HG03064 (cell line): ENCODE measurements at regions not wholly inside any gene's neighbourhood (a gene's known extent, or its start where the extent isn't known, plus 50 kb on each side); places are given as distances from the start of the nearest gene placed in this dataset.
"Not testable (repeated sequence)": the region's sequence is repeated elsewhere in the genome, so short reads cannot be mapped to it uniquely, and the experiment has no call there.

Source experiments
- ATAC-seq: cut with Tn5 transposase; IDR thresholded peaks from one replicate; pipeline ENCODE4 v1.9.1; 2021; ENCODE audit warnings: low read depth; ENCODE audit not compliant: unreplicated experiment

GRCh38 chrX:45546697-45547096 lies 346.0 kb upstream of the DIPK2B start:
- ATAC-seq: not testable (repeated sequence)

- ATAC-seq: no peak
These were observed 339.5 kb upstream of the DIPK2B start for GRCh38 chrX:45540181-45540580.

- ATAC-seq: no peak
These were observed 337.3 kb upstream of the DIPK2B start for GRCh38 chrX:45537936-45538335.

GRCh38 chrX:45527834-45528233 lies 327.2 kb upstream of the DIPK2B start:
- no peak for ATAC-seq

- no peak for ATAC-seq
These were observed 324.1 kb upstream of the DIPK2B start for GRCh38 chrX:45524805-45525204.

- ATAC-seq: no peak
These were observed 323.6 kb upstream of the DIPK2B start for GRCh38 chrX:45524296-45524695.

GRCh38 chrX:45518552-45518951 lies 317.9 kb upstream of the DIPK2B start:
- no peak for ATAC-seq

GRCh38 chrX:45517090-45517973 lies 316.7 kb upstream of the DIPK2B start:
- no peak for ATAC-seq

GRCh38 chrX:45515262-45516215 lies 314.9 kb upstream of the DIPK2B start:
- no peak for ATAC-seq

- no peak for ATAC-seq
These were observed 312.4 kb upstream of the DIPK2B start for GRCh38 chrX:45513042-45513441.

- no peak for ATAC-seq
These were observed 307.8 kb upstream of the DIPK2B start for GRCh38 chrX:45508454-45508853.

GRCh38 chrX:45506149-45506730 lies 305.6 kb upstream of the DIPK2B start:
- no peak for ATAC-seq

GRCh38 chrX:45505214-45505613 lies 304.5 kb upstream of the DIPK2B start:
- ATAC-seq: no peak

- not testable (repeated sequence) for ATAC-seq
These were observed 303.2 kb upstream of the DIPK2B start for GRCh38 chrX:45503787-45504362.

- ATAC-seq: no peak
These were observed 301.7 kb upstream of the DIPK2B start for GRCh38 chrX:45502396-45502795.

- ATAC-seq: no peak
These were observed 296.6 kb upstream of the DIPK2B start for GRCh38 chrX:45497290-45497689.

GRCh38 chrX:45485719-45486118 lies 285.0 kb upstream of the DIPK2B start:
- ATAC-seq: no peak

- ATAC-seq: no peak
These were observed 279.3 kb upstream of the DIPK2B start for GRCh38 chrX:45479835-45480422.

GRCh38 chrX:45479196-45479834 lies 278.6 kb upstream of the DIPK2B start:
- no peak for ATAC-seq

- ATAC-seq: no peak
These were observed 272.3 kb upstream of the DIPK2B start for GRCh38 chrX:45472968-45473367.
